GM12801 (cell line): ENCODE measurements at regions not wholly inside any gene's neighbourhood (a gene's known extent, or its start where the extent isn't known, plus 50 kb on each side); places are given as distances from the start of the nearest gene placed in this dataset.

Experiments used
- CTCF ChIP-seq: IDR thresholded peaks from one replicate; pipeline ENCODE4 v1.5.1; 2011; ENCODE audit warnings: control low read depth; ENCODE audit not compliant: insufficient read length; ENCODE audit errors: extremely low read depth

DNA sequence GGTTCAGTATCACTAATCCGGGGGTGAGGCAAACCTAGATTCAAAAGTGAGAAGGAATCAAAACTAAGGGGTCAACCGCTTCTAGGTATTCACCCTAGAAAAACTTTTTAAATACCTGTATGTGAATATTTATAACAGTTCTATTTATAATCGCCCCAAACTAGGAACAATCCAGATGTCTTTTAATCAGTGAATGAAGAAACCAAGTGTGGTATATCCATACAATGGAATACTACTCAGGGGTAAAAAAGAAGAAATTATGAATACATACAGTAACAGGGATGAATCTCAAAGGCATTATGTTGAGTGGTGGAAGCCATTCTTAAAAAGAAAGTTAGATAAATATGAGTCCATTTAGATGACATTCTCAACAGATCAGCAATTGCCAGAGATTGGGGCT lies 178.0 kb upstream of the BLID start:
- TF ChIP-seq CTCF = no peak

- TF ChIP-seq CTCF = no peak
These were observed 177.4 kb upstream of the BLID start for GRCh38 chr11:122293296-122294023.

- no peak for TF ChIP-seq CTCF
These were observed 171.4 kb upstream of the BLID start for GRCh38 chr11:122287401-122287800.

DNA sequence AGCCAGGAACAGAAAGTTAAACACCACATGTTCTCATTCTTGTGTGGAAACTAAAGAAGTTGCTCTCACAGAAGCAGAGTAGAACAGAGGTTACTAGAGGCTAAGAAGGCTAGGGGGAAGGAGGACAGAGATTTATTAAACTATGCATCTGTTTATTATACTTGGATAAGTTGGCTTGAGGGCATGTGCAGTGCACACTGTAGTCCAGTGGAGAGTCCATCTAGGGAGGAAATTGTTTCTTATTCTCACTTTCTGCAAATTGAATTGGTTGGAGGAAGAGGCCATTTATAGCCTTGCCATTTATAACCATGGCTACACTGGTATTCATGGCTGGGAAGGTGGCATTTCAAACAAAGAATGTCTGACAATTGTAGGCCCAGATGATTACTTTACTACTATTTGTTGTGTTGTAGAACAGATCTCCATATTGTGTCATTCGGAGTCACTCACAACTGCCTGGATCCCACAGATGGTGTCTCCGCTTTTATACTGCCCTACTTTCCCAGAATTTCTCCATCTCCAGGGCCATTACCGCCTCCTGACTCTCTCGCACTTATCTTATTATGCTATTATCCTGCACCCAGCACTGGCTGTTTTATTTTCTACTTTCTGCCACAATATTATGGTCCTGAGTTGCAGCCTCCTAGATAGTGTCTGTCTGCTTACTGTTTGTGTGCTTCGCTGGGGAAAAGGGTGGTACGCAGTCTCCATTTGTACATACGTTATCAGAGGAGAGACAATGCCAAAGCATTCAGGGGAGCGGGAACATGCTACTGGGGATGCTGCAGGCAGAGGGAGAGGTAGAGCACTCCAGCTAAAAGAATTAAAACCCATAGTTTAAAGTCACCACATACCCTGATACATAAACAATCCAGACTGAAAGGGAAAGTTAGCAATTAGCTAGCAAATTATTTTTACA lies 169.3 kb upstream of the BLID start:
- TF ChIP-seq CTCF = no peak

GRCh38 chr11:122280870-122281269 lies 164.9 kb upstream of the BLID start:
- TF ChIP-seq CTCF = no peak

- TF ChIP-seq CTCF = no peak
These were observed 163.2 kb upstream of the BLID start for GRCh38 chr11:122279194-122279593.

GRCh38 chr11:122277493-122277892 lies 161.5 kb upstream of the BLID start:
- no peak for TF ChIP-seq CTCF
